SKM-1 (cell line): ENCODE measurements at regions not wholly inside any gene's neighbourhood (a gene's known extent, or its start where the extent isn't known, plus 50 kb on each side); places are given as distances from the start of the nearest gene placed in this dataset.
"Not testable (repeated sequence)": the region's sequence is repeated elsewhere in the genome, so short reads cannot be mapped to it uniquely, and the experiment has no call there.

ENCODE experiments used
- DNase-seq: peaks from one replicate; lab custom pipeline; 2025; ENCODE audit not compliant: unreplicated experiment; lab: John Stamatoyannopoulos, UW

GRCh38 chr14:27712364-27712763, 1054.2 kb upstream of the FOXG1 start:
- DNase-seq: no peak

GRCh38 chr14:27715561-27715960, 1051.0 kb upstream of the FOXG1 start:
- DNase-seq: no peak

GRCh38 chr14:27721760-27722159, 1044.8 kb upstream of the FOXG1 start:
- DNase-seq: no peak

GRCh38 chr14:27725482-27725881, 1041.1 kb upstream of the FOXG1 start:
- no peak for DNase-seq

GRCh38 chr14:27727251-27727770, 1039.3 kb upstream of the FOXG1 start:
- no peak for DNase-seq

GRCh38 chr14:27730204-27730603, 1036.4 kb upstream of the FOXG1 start:
- DNase-seq: no peak

GRCh38 chr14:27739657-27740156, 1026.9 kb upstream of the FOXG1 start:
- no peak for DNase-seq

GRCh38 chr14:27750114-27750513, 1016.5 kb upstream of the FOXG1 start:
- DNase-seq: no peak

GRCh38 chr14:27757642-27758041, 1008.9 kb upstream of the FOXG1 start:
- DNase-seq: not testable (repeated sequence)

- DNase-seq: not testable (repeated sequence)
Measured at GRCh38 chr14:27760367-27760766, 1006.2 kb upstream of the FOXG1 start.

- not testable (repeated sequence) for DNase-seq
Measured at GRCh38 chr14:27799066-27800028, 967.2 kb upstream of the FOXG1 start.

GRCh38 chr14:27817746-27818430, 948.7 kb upstream of the FOXG1 start:
- peak; percentile 1 for DNase-seq

- DNase-seq: peak; percentile 62
Measured at GRCh38 chr14:27826149-27826548, 940.4 kb upstream of the FOXG1 start.

GRCh38 chr14:27831978-27832377, 934.6 kb upstream of the FOXG1 start:
- not testable (repeated sequence) for DNase-seq

GRCh38 chr14:27833001-27833400, 933.6 kb upstream of the FOXG1 start:
- DNase-seq: not testable (repeated sequence)

GRCh38 chr14:27836386-27836785, 930.2 kb upstream of the FOXG1 start:
- no peak for DNase-seq

- DNase-seq: no peak
Measured at GRCh38 chr14:27845241-27845850, 921.2 kb upstream of the FOXG1 start.

- DNase-seq: no peak
Measured at GRCh38 chr14:27845902-27846301, 920.7 kb upstream of the FOXG1 start.

- not testable (repeated sequence) for DNase-seq
Measured at GRCh38 chr14:27847480-27847879, 919.1 kb upstream of the FOXG1 start.

- DNase-seq: not testable (repeated sequence)
Measured at GRCh38 chr14:27849193-27849592, 917.4 kb upstream of the FOXG1 start.

- no peak for DNase-seq
Measured at GRCh38 chr14:27862684-27863083, 903.9 kb upstream of the FOXG1 start.
